Heart left ventricle (tissue), 13 donors: ENCODE measurements at regions not wholly inside any gene's neighbourhood (a gene's known extent, or its start where the extent isn't known, plus 50 kb on each side); places are given as distances from the start of the nearest gene placed in this dataset.

ENCODE experiments used
- CTCF ChIP-seq, 12 donors: fragments of 200-600 bp; sonication (generic) in 4 of 12; IDR thresholded peaks; one replicate each; pipeline versions ENCODE4 v1.5.0 to v1.8.0; 2018 to 2022; ENCODE audit warnings: antibody characterized with exemption in 12 of 12, mild to moderate bottlenecking in 5 of 12
- POLR2A ChIP-seq, 2 donors: fragments of 450-650 bp; IDR thresholded peaks; one replicate each; pipeline ENCODE4 v1.6.1; 2017; ENCODE audit warnings: antibody characterized with exemption in 2 of 2, mild to moderate bottlenecking in 2 of 2, moderate library complexity in 2 of 2
- donor health status: ischemic (EF 13 %, LVEDD 7.1; RV severe dilation, severe dysfunction).
- donor health status: DM: no; HTN: yes; CAD: no.
- donor health status: DM: no; HTN: no; CAD: no.
- donor health status: ischemic (EF 25% LVEDD 6.9; RV normal size, moderate dysfunction).
- donor health status: ischemic (EF 25% LVEDD 5.7; RV mildly dilated, moderate dysfunction).
- donor health status: ischemic (EF 35%, LVEDD 5.7; RV mildly dilated, moderate dysfunction).
- donor health status: nonischemic (EF 11% LVEDD 7.7; RV severe dilation, severe dysfunction).
- donor health status: DM: yes; HTN: yes; CAD: no.
- donor health status: PGD.
- donor health status: ischemic (EF 29% LVEDD 5.4; RV normal size, mild dysfunction).
- donor health status: nonischemic (EF 23%, LVEDD 6.1; RV moderate dilation, normal function).

- TF ChIP-seq CTCF (IDR thresholded peaks at IDR 0.05) = no peak
- TF ChIP-seq POLR2A (IDR thresholded peaks at IDR 0.05) = no peak
Observed at GRCh38 chr12:69172491-69172890, 66.9 kb upstream of the CPSF6 start.
